ENCODE measurements at regions not wholly inside any gene's neighbourhood (a gene's known extent, or its start where the extent isn't known, plus 50 kb on each side); places are given as distances from the start of the nearest gene placed in this dataset.

- TF ChIP-seq ZSCAN18 (CRISPR knock-in tag; IDR thresholded peaks at IDR 0.05), result peak; percentile 97
- TF ChIP-seq ELF4 (CRISPR knock-in tag; IDR thresholded peaks at IDR 0.05; ENCODE audit: low read depth), result no peak
- peak; percentile 87; the same call in 1 of the 2 replicates for TF ChIP-seq ZNF425 (CRISPR knock-in tag; conservative IDR thresholded peaks at IDR 0.05)
- no peak for TF ChIP-seq CREB1 (CRISPR knock-in tag; IDR thresholded peaks at IDR 0.05)
- peak; percentile 83; the same call in 1 of the 2 replicates for TF ChIP-seq AR (CRISPR knock-in tag; IDR thresholded peaks at IDR 0.05)
- TF ChIP-seq ZNF396 (CRISPR knock-in tag; IDR thresholded peaks at IDR 0.05; ENCODE audit: borderline replicate concordance), result peak; percentile 98
- no peak for TF ChIP-seq IRF1 (CRISPR knock-in tag; IDR thresholded peaks at IDR 0.05)
- TF ChIP-seq CTCF (IDR thresholded peaks at IDR 0.05), result peak; percentile 73
- TF ChIP-seq PRDM15 (CRISPR knock-in tag; IDR thresholded peaks at IDR 0.05), result no peak
- peak; percentile 90 for TF ChIP-seq ERG (CRISPR knock-in tag; IDR thresholded peaks at IDR 0.05)
- TF ChIP-seq USF1 (CRISPR knock-in tag; IDR thresholded peaks at IDR 0.05), result no peak
- TF ChIP-seq TEAD1 (CRISPR knock-in tag; IDR thresholded peaks at IDR 0.05), result peak; percentile 68; the same call in 1 of the 2 replicates
- TF ChIP-seq FOXK1 (CRISPR knock-in tag; IDR thresholded peaks at IDR 0.05), result 0 out of 2 replicates have a peak, but pooled peaks have one; percentile 24
Observed at GRCh38 chr5:34522599-34523386, 133.3 kb upstream of the RAI14 start (continued).
